ENCODE measurements at regions not wholly inside any gene's neighbourhood (a gene's known extent, or its start where the extent isn't known, plus 50 kb on each side); places are given as distances from the start of the nearest gene placed in this dataset.

DNA sequence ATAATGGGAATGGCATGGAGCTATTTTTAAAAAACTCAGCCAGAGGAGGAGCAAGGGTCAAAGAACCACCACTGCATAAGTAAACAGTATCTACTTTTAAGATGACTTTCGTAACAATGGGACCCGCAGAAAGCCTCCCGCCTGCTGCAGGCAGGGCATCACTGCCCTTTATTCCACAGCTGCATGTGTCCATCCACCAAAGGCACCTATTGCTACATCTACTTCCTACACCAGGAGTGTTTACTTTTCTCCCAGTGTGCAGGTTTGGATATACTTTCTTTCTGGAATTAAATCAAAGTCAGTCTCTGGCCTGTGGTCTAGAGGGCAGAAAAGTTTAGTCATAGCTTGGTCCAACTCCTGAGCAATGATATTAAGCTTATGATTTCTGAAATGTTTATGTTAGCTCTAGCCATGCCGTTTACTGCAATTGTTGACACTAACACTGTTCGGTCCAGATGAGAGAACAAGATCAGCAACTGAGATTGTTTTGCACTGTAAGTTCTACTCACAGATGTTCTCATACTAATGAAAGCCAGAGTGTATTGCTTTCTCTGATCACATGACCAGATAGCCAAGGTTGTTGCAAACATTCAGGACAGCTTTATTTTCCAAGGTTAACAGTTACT is 391.5 kb downstream of the FGF10 start:
- DNase-seq (ENCODE audit: low read depth, low spot score) (no peak), FAIRE-seq (no peak)
- H3K4me3 ChIP-seq (ENCODE audit: control insufficient read depth in 2 of 3, extremely low read depth in 1 of 3, insufficient read depth in 2 of 3, low read depth in 1 of 3, low read length in 3 of 3) = no peak overlapping the region
- no peak overlapping the region for H3K27ac ChIP-seq (ENCODE audit: control insufficient read depth, insufficient read depth, low read length)
- H3K9me1 ChIP-seq (ENCODE audit: control insufficient read depth, extremely low read depth, insufficient read depth, low read length) = no peaks in the 10 kb centered on the region
- no peaks in the 10 kb centered on the region for H4K20me1 ChIP-seq (ENCODE audit: control insufficient read depth, extremely low read depth, insufficient read depth, low read length)
- H3K9me3 ChIP-seq (ENCODE audit: control insufficient read depth, low read depth, low read length) = no peaks in the 10 kb centered on the region
- no peaks in the 10 kb centered on the region for H3K27me3 ChIP-seq (ENCODE audit: control insufficient read depth, extremely low read depth, insufficient read depth, low read length)
- dilution Hi-C loops (cut with MboI; ENCODE audit: extremely low pct_ligation_motif_present, low sequenced_read_pairs) = no loop called here
- H3K4me2 ChIP-seq (ENCODE audit: control insufficient read depth, extremely low read depth, insufficient read depth, low read depth, low read length) = no peak overlapping the region
- H3K9ac ChIP-seq (ENCODE audit: control insufficient read depth, extremely low read depth, insufficient read depth, low read length) = no peak overlapping the region
- H2AFZ ChIP-seq (ENCODE audit: control insufficient read depth, low read length) = no peak overlapping the region
- H3K4me1 ChIP-seq (ENCODE audit: control insufficient read depth, extremely low read depth, insufficient read depth, low read length) = no peaks in the 10 kb centered on the region
- H3K79me2 ChIP-seq (ENCODE audit: control insufficient read depth, insufficient read depth, low read length) = no peaks in the 10 kb centered on the region
- no peaks in the 10 kb centered on the region for H3K36me3 ChIP-seq (ENCODE audit: control insufficient read depth in 2 of 2, extremely low read depth in 1 of 2, insufficient read depth in 2 of 2, low read length in 2 of 2)
- TF ChIP-seq EZH2 (IDR thresholded peaks at IDR 0.05; ENCODE audit: low read length) = no peak
- TF ChIP-seq, protein P1, sequence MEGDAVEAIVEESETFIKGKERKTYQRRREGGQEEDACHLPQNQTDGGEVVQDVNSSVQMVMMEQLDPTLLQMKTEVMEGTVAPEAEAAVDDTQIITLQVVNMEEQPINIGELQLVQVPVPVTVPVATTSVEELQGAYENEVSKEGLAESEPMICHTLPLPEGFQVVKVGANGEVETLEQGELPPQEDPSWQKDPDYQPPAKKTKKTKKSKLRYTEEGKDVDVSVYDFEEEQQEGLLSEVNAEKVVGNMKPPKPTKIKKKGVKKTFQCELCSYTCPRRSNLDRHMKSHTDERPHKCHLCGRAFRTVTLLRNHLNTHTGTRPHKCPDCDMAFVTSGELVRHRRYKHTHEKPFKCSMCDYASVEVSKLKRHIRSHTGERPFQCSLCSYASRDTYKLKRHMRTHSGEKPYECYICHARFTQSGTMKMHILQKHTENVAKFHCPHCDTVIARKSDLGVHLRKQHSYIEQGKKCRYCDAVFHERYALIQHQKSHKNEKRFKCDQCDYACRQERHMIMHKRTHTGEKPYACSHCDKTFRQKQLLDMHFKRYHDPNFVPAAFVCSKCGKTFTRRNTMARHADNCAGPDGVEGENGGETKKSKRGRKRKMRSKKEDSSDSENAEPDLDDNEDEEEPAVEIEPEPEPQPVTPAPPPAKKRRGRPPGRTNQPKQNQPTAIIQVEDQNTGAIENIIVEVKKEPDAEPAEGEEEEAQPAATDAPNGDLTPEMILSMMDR (optimal IDR thresholded peaks at IDR 0.05 in 1 of 3, IDR thresholded peaks at IDR 0.05 in 1 of 3, conservative IDR thresholded peaks at IDR 0.05 in 1 of 3; ENCODE audit: extremely low read depth in 1 of 3, insufficient read depth in 2 of 3, low read length in 3 of 3) = no peak

GRCh38 chr5:43996221-43996620 is 393.0 kb downstream of the FGF10 start:
- no peak overlapping the region for H3K4me3 ChIP-seq (ENCODE audit: control insufficient read depth in 2 of 3, extremely low read depth in 1 of 3, insufficient read depth in 2 of 3, low read depth in 1 of 3, low read length in 3 of 3)
- no peaks in the 10 kb centered on the region for H3K27me3 ChIP-seq (ENCODE audit: control insufficient read depth, extremely low read depth, insufficient read depth, low read length)
- DNase-seq (ENCODE audit: low read depth, low spot score) (no peak), FAIRE-seq (no peak)
- no peak overlapping the region for H3K27ac ChIP-seq (ENCODE audit: control insufficient read depth, insufficient read depth, low read length)
- H3K9me1 ChIP-seq (ENCODE audit: control insufficient read depth, extremely low read depth, insufficient read depth, low read length) = no peaks in the 10 kb centered on the region
- no peaks in the 10 kb centered on the region for H3K36me3 ChIP-seq (ENCODE audit: control insufficient read depth in 2 of 2, extremely low read depth in 1 of 2, insufficient read depth in 2 of 2, low read length in 2 of 2)
- H3K4me2 ChIP-seq (ENCODE audit: control insufficient read depth, extremely low read depth, insufficient read depth, low read depth, low read length) = no peak overlapping the region
- H2AFZ ChIP-seq (ENCODE audit: control insufficient read depth, low read length) = no peak overlapping the region
- H3K79me2 ChIP-seq (ENCODE audit: control insufficient read depth, insufficient read depth, low read length) = no peaks in the 10 kb centered on the region
- dilution Hi-C loops (cut with MboI; ENCODE audit: extremely low pct_ligation_motif_present, low sequenced_read_pairs) = no loop called here
- no peak overlapping the region for H3K9ac ChIP-seq (ENCODE audit: control insufficient read depth, extremely low read depth, insufficient read depth, low read length)
- H3K4me1 ChIP-seq (ENCODE audit: control insufficient read depth, extremely low read depth, insufficient read depth, low read length) = no peaks in the 10 kb centered on the region
- no peaks in the 10 kb centered on the region for H4K20me1 ChIP-seq (ENCODE audit: control insufficient read depth, extremely low read depth, insufficient read depth, low read length)
- H3K9me3 ChIP-seq (ENCODE audit: control insufficient read depth, low read depth, low read length) = no peaks in the 10 kb centered on the region
- TF ChIP-seq, protein P1 (optimal IDR thresholded peaks at IDR 0.05 in 1 of 3, IDR thresholded peaks at IDR 0.05 in 1 of 3, conservative IDR thresholded peaks at IDR 0.05 in 1 of 3; ENCODE audit: extremely low read depth in 1 of 3, insufficient read depth in 2 of 3, low read length in 3 of 3) = no peak
- TF ChIP-seq EZH2 (IDR thresholded peaks at IDR 0.05; ENCODE audit: low read length) = no peak
